GM10266 (cell line): ENCODE measurements at regions not wholly inside any gene's neighbourhood (a gene's known extent, or its start where the extent isn't known, plus 50 kb on each side); places are given as distances from the start of the nearest gene placed in this dataset.

ENCODE experiments used
- DNase-seq: peaks from one replicate; pipeline ENCODE4 v3.0.0; 2012; ENCODE audit errors: extremely low spot score
- CTCF ChIP-seq: IDR thresholded peaks from 2 replicates; pipeline ENCODE4 v1.5.1; 2012; ENCODE audit warnings: mild to moderate bottlenecking, low read depth; ENCODE audit not compliant: control insufficient read depth, insufficient read depth; ENCODE audit errors: missing control alignments

GRCh38 chr12:125949471-125949870 is 884.2 kb downstream of the AACS start:
- no peak for TF ChIP-seq CTCF
- DNase-seq, result no peak

GRCh38 chr12:125954362-125954761 is 889.1 kb downstream of the AACS start:
- TF ChIP-seq CTCF, result no peak
- DNase-seq, result no peak

DNA sequence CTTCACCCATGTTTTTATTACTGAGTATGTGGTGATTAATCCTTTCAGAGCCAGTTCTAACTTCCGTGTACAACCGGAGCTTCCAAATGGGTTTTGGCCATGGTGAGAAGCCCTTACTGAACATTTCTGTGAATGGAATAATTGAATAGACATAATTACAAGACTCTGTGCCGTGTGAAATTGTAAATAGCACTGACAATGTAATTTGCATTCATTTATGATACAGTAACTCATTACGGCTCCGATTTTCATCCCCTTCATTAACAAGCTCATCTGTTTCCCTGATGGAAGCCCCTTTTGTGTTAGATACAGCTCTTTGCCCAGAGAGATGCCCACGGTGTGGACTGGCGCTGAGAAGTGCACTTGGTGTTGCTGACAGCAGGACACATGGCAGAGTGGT is 891.0 kb downstream of the AACS start:
- TF ChIP-seq CTCF, result no peak
- no peak for DNase-seq

- no peak for DNase-seq
Measured at GRCh38 chr12:125966641-125967040, 901.4 kb downstream of the AACS start.

DNA sequence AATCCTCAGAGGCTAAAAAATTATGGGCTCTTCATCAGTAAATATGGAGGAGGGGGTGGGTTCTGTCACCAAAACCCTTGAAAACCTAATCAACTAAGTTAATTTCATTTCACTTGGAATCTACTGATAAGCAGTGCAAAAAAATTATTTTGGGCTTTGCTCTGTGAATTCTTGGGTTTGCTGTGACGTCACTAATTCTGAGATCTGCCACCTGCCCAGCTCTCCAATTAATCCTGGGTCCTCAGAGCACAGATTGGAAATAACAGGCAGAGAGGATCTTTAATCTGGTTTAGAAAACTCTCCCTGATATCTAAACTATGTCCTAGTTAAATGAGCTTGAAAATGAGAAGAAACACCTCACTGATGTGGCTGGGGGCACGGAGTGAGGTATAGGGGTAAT is 903.2 kb downstream of the AACS start:
- TF ChIP-seq CTCF, result no peak
- DNase-seq, result no peak

More at GRCh38 chr12:125966641-125967040, 901.4 kb downstream of the AACS start:
- TF ChIP-seq CTCF, result no peak

DNA sequence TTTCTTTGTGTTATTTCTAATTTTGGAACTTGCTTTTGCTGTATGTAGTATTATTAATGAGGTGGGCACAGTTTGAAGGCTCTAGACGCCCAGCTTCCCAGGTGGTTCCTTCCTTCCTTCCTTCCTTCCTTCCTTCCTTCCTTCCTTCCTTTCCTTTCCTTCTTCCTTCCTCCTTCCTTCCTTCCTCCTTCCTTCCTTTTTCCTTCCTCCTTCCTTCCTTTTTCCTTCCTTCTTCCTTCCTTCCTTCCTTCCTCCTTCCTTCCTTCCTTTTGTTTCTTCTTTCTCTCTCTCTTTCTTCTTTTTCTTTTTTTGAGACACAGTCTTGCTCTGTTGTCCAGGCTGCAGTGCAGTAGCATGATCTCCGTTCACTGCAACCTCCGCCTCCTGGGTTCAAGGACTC is 906.7 kb downstream of the AACS start:
- TF ChIP-seq CTCF, result no peak
- no peak for DNase-seq

GRCh38 chr12:125978286-125978685 is 913.1 kb downstream of the AACS start:
- no peak for TF ChIP-seq CTCF
- no peak for DNase-seq
